HG02610 (cell line): ENCODE measurements at regions not wholly inside any gene's neighbourhood (a gene's known extent, or its start where the extent isn't known, plus 50 kb on each side); places are given as distances from the start of the nearest gene placed in this dataset.
"Not testable (repeated sequence)": the region's sequence is repeated elsewhere in the genome, so short reads cannot be mapped to it uniquely, and the experiment has no call there.

Experiments
- ATAC-seq: cut with Tn5 transposase; IDR thresholded peaks from one replicate; pipeline ENCODE4 v1.9.1; 2021; ENCODE audit warnings: mild to moderate bottlenecking, moderate library complexity; ENCODE audit not compliant: unreplicated experiment

DNA sequence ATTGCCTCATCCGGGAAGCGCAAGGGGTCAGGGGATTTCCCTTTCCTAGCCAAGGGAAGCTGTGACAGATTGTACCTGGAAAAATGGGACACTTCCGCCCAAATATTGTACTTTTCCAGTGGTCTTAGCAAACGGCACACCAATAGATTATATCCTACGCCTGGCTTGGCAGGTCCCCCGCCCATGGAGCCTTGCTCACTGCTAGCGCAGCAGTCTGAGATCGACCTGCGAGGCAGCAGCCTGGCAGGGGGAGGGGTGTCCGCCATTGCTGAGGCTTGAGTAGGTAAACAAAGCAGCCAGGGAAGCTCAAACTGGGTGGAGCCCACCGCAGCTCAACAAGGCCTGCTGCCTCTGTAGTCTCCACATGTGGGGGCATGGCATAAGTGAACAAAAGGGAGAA, 1075.4 kb upstream of the GOT2 start:
- not testable (repeated sequence) for ATAC-seq

DNA sequence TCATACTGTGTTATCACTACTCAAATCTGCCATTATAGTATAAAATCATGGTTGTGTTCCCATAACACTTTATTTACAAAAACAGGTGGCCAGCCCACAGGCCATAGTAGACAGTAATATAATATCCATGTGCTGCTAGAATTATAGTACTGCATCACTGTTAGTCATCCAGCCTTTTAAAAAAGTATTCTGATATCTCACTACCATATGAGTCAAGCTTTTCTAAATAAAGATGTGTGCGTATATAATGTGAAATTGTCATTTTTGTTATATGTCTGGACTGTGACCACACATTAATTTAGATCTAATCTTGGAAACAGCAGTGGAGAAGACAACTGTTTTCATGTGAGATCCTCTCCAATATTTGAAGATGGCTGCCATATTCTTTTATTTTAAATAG, 1049.1 kb upstream of the GOT2 start:
- no peak for ATAC-seq

DNA sequence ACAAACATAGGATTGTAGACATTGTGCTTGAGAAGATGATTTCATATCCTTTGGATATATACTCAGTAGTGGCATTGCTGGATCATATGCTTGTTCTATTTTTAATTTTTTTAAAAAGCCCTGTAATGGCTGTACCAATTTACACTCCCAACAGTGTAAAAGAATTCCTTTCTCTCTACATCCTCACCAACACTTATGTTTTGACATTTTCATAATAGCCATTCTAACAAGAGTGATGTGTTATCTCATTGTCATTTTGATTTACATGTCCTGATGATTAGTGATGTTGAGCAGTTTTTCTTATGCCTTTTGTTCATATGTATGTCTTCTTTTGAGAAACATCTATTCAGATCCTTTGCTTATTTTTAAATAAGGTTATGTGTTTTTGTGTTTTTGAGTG, 1039.2 kb upstream of the GOT2 start:
- no peak for ATAC-seq

DNA sequence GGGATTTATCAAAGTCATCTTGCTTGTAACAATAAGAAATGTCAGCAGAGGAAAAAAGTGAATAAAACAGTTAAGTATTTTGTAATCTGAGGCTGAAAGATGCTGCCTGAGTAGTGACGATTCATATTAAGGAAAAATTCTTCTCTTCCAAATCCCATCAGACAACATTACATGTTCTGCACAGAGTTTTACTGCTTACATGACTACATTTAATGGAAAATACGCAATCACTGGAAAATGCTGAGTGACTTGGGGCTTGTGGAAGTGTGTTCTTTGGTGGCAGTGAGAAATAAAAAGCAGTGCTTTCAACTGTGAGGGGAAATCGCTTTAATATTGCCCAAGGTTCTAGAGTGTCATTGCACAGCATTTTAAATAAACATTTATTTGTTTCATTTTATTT, 1025.2 kb upstream of the GOT2 start:
- no peak for ATAC-seq

DNA sequence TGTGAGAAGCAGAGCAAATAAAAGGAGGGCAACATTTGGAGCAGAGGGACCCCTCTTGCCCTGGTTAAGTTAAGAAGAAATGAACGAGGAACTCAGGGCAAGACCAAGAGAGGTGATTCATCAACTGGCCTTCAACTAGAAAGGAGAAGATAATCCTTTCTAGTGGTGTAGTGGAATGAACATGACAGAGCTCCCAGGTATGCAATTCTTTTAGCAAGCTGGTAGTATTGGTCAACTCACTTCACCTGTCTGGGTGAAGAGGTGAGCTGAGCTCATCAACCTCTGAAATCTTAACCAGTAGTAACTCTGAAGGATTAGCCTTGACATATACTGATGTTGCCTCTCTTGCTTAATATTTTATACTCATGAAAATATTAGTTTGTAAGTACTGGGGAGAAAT, 1024.7 kb upstream of the GOT2 start:
- ATAC-seq: no peak

DNA sequence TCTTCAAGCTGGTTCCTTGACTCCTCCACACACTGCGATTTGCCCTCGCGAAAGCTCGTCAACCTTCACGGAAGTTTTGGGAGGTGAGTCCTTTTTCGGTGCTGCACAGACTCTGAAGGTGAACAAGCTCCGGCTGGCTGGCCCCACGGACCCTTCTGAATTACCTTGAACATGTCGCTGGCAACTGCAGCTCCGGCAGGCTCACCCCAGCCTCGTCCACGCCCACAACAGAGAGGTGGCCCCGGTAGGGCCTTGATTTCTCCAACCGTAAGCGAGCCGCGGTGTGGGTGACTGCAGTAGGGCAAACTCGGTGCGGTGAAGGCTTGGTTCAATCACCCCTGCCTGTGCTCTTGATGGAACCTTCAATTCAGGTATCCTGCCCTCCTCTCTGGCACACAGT, 1020.7 kb upstream of the GOT2 start:
- no peak for ATAC-seq

DNA sequence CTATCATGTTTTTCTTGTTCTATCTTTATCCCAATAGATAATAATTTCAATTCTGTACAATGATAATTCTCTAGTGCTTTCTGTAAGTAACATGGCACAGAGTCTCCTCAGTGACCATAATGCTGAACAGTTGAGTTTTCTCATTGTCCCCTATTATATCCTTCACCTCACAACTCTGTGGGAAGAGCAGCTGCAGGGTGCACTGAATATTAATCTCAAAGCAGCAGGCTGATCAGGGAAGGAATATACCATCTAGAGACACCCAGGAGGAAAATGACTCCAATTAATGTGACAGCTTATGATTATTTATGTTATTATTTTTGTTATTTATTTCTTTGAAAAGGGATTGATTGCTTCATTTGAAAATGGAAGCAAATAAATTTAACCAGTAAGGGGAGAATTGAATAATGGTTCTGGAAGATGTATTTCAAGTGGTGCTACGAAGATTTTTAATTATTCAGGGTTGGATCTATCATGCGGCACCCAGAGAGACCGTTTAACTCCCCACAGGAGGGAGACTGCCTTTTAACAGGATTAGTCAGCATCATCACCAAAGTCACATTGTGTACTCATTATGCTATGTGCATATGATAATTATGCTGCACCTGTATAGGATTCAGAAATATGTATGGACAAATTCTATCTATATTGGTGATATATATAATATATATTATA, 1015.7 kb upstream of the GOT2 start:
- ATAC-seq: no peak

DNA sequence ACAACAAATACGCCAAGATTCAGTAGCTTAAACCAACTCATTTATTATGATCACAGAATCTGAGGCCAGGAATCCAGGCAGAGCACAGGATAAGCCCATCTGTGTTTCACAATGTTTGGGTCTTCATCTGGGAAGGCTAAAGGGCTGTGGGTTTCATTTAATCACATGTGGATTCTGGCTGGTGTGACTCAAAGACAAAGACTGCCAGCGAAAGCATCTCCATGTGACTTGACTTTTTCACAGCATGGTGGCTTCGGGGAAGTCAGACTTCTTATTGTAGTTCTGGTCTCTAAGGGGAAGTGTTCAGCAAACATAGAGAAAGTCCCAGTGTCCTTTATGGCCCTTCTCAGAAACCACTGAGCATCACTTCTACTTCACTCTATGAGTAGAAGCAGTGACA, 1014.4 kb upstream of the GOT2 start:
- ATAC-seq: no peak

DNA sequence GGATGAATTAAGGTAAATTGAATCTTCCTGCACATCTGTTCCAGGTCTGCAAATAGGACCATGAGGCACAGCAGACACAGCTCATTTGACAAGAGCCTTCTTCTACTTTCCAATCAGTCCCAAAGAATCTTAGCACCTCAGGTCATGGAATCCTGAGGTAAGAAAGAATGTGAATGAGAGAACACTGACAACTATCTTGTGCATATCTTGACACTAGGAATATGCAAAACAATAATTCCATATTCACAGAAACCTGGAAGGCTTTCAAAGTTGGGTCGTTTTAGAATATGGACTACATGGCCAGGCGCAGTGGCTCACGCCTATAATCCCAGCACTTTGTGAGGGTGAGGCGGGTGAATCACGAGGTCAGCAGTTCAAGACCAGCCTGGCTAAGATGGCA, 1009.4 kb upstream of the GOT2 start:
- no peak for ATAC-seq

DNA sequence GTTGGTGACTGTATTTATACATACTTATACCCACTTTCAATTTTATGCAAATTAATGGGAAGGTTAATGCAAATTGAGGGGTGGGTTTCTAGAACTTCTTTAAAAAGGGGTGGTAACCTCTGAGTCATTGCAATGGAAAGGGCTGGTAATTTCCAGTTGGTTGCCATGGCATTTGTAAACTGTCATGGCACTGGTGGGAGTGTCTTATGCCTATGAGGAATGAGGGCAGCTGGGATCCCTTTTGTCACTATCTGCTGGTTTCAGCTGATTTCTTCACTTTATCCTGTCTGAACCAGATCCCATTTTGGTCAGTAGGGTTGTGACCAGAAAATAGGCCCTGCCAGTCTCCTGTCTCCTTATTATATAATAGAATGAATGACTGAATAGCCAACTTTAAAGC, 1006.7 kb upstream of the GOT2 start:
- ATAC-seq: no peak

DNA sequence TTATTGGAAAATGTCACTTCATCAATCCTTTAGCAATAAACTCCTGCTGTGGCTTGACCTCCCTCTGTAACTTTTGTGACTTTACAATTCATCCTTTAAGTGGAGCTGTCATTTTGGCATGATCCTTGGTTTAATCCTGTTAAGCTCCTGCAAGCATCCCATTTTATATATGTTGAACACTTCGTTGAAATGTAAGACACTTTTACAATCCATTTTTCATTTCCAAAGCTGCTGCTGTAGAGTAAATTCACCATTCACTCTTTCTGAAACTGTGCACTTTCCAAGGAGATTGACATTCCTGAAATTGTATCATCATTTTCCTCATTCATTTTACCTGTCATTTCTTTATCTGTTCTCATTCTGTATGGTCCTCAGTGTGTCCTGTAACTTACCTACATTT, 1003.2 kb upstream of the GOT2 start:
- ATAC-seq: no peak

DNA sequence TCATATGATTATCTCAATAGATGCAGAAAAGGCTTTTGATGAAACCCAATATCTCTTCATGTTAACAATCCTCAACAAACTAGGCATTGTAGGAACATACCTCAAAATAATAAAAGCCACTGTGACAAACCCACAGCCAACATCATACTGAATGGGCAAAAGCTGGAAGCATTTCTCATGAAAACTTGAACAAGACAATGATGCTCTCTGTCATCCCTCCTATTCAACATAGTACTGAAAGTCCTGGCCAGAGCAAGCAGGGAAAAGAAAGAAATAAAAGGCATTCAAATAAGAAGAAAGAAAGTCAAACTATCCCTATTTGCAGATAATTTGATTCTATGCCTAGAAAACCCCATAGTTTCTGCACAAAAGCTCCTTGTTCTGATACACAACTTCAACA, 999.2 kb upstream of the GOT2 start:
- ATAC-seq: no peak

DNA sequence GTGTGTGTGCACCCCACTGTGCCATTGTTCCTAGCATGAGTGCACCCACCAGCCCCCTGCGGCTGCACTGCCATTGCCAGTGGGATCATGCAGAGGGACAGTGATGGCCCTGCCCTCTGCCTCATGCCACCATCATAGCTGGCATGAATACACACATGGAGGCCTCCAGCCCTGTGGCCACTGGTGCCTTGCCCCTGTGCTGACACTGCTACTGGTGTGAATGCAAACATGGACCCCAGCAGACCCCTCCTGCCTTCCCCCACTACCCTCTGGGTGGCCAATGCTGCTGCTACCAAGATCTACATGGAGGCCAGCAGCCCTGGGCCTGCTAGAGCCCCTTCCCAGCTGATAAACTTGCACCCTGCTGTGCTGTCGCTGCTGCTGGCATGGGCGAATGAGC, 995.5 kb upstream of the GOT2 start:
- no peak for ATAC-seq

DNA sequence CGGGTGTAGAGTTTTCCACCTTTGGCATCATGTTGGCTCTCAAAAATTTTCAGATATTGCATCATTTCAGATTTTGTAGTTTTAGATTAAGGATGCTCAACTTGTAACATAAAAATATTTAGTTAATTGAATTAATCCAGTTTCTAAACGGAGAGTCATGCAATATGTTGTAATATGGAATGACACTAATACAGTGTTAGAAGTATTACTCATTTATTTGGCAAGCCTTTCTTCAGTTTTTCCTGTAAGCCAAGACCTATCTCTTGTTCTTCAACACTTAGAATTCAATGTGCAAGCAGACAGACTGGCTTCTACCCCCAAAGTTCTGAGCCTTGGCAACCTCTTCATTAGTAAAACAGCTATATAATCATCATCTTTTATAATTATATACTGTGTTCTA, 985.0 kb upstream of the GOT2 start:
- ATAC-seq: no peak

DNA sequence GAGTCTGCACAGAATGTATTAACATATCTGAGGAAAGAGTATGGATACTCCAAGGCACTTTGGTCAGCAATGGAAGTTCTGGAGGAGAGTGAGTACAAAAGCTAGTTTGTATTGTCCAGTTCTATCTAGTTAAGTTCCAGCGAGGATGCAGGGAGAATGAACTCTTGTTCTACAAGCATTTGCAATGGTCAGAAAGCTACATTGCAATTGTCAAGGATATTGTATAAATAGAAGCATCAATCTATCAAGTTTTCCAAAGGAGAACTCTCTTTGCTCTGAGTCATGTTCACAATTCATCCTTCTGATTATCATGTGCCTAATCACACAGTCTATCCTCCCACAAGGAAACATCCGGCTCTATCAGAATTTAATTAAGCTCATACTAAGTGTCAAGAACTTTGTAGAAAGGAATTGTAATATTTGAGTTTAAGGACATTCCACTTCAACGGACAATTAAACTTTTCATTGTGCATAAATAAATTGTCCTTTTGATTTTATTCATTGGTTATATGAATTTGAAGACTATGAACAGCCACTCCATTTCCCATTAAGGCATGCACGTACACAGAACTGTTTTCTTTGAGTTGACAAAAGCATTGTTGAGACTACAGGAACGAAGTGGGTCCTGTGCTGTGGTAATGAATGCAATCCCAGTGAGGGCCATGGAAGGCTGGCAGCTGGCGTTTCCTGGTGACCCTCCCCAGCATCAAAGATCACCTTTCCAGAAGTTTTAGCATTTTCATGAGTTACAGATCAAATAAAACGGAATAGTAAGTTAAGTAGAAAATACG, 973.5 kb upstream of the GOT2 start:
- ATAC-seq: no peak

DNA sequence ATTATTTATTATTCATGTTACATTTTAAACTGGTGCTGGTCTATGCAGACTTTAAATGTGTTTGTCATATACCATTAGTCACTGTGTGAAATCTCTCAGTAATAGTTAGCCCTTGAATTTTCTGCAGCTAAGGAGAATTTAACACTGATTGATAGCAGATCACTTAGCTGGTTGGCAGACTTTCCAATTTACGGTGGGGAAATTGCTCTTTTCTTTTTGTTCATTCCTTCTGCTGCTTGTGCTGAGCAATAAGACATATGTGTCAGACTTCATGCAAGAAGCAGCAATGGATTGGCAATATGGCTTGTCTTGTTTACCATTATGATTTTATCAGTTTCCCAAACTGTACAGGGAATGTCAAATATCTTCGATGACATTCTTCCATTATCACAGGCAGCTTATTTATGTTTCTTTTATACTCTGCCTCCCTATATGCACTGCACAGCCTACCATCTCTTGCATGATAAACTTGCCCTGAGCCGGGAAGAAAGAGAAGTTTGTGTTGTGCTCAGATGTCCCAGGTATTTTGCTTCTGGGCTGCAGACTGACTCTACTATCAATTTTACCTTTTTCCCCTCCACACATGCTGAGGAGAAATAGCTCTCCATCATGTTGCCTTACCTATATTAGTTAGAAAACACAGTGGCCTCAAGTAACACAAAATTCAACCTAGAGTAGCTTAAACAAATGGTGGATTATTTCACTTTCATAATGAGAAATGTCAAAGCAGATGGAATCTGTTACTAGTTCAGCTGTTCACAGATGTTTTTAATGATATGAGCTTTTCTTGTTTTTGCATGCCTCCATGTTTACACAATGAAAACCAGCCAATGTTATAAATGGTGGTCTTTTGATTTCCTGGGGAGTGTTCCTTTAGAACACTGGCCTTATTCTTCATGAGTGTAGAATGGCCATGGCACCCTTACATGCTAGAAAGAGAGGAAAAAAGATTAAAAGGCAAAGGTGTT, 968.1 kb upstream of the GOT2 start:
- ATAC-seq: no peak

DNA sequence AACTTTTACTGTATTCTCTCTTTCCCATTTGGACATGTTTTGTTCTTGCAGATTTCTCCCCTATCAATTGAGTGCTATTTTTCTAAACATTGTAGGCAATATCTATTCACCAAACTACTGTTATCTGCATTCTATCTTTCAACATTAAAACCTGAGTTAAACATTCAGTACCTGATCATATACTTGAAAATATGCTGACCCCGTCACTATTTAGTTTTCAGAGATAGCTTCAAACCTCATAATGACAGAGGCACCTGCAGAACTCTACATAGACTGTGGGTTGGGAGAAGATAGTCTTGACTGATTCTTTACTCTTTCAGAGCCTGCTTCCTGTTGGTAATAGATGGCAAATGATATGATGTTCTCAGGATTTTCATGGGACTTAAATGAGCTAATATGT, 965.7 kb upstream of the GOT2 start:
- no peak for ATAC-seq

DNA sequence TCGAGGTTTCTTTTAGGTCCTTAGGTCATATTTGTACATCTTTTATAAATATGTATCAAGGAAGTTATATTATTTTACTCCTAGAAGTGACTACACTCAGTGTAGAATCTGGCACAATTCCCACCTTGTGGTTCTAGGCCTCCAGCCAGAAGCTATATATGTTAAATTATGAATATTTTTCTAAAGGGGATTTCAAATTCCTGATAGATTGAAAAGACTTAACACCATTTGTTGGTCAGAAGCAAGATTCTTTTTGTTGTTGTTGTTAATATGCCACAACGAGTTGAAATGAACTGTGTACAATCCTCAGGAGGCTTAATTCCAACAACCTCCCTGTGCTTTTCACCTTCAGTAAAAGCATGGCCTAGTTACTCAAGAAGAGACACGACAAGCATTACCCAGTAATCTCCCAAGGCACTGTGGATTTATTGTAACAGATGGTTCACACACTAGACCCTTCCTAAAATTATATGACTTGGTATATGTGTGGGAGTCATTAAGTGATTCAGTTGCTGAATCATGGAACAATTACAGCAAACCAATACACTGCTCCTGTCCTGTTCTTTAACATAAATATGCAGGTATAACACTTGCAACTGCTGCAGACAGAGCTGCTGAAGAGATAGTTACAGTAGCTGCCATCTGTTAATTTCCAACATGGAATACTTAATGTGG, 964.4 kb upstream of the GOT2 start:
- ATAC-seq: no peak

DNA sequence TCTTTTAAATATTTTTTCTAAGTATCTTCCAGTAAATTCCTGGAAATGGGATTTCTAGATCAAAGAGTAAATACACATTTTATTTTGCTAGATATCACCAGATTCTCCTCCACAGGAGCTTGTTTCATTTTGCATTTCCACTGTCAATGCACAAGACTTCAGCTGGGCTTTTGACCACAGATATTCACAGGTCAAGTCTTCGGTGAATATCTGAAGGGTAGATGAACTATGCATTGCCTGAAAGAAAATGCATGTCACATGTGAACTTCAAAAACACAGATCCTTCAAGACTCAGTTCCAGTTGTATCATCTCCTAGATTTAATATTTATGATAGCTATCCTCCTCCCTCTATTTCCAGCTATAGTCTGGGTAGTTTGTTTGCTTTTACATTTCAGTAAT, 963.6 kb upstream of the GOT2 start:
- ATAC-seq: no peak

DNA sequence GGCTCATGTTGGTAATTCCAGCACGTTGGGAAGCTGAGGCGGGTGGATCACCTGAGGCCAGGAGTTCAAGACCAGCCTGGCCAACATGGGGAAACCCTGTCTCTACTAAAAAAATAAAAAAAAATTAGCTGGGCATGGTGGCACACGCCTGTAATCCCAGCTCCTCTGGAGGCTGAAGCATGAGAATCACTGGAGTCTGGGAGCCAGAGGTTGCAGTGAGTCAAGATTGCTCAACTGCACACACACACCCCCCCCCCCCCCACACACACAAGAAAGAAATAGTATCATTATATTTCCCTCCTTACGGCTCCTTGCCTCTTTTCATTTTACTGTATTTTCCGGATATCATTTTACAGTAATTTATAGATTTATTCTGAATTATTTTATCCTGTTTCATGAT, 963.1 kb upstream of the GOT2 start:
- ATAC-seq: no peak

DNA sequence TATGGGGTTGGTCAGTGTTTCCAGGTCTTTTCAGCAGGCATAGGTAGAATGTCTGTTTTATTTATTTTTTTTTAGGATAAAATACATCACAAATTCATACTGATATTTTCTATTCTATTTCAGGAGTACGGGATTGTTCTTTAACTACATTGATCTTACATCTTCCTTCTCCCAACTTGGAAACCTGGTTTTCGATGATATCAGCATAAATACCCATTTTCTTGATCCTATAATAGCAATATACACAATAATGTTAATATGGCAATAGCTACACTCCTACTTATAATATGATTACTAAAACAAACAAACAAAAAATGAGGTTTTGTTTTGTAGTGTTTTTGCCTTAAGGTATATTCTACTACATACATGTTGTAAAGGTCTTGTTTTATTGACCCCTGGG, 962.4 kb upstream of the GOT2 start:
- ATAC-seq: no peak
